GM12891 (cell line): ENCODE measurements at regions not wholly inside any gene's neighbourhood (a gene's known extent, or its start where the extent isn't known, plus 50 kb on each side); places are given as distances from the start of the nearest gene placed in this dataset.

ENCODE experiments used
- POLR2A ChIP-seq: IDR thresholded peaks from 2 replicates; pipeline ENCODE4 v1.6.1; 2011; ENCODE audit warnings: low read depth, low read length, control low read depth
- POLR2AphosphoS5 ChIP-seq: IDR thresholded peaks from 2 replicates; pipeline ENCODE4 v1.6.1; 2011; ENCODE audit warnings: low read depth, low read length, control low read depth
- TAF1 ChIP-seq: IDR thresholded peaks from 2 replicates; pipeline ENCODE4 v1.6.1; 2011; ENCODE audit warnings: low read depth, low read length, control low read depth

DNA sequence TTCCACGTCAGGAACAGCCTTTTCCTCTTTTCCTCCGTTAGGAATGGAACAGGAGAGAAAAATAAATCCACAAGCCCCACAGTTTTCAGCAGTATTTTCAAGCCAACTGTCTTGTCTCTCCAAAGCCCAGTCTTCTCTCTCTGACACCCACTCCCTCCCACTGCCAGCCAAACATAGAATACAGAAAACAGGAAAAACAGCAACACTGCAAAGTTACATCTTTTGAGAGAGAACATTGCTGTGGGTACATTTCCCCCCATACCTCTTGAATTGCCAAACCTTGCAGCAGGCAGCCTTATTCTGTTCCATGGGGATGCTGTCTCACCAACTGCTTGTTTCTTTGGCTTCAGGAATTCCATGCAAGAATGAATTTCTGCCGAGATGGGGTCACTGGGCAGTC lies 355.7 kb upstream of the UMPS start:
- no peak for TF ChIP-seq POLR2AphosphoS5
- TF ChIP-seq POLR2A, result no peak
- TF ChIP-seq TAF1, result no peak
